ENCODE measurements at regions not wholly inside any gene's neighbourhood (a gene's known extent, or its start where the extent isn't known, plus 50 kb on each side); places are given as distances from the start of the nearest gene placed in this dataset.
A peak's percentile ranks its signal among the peaks of the same experiment; 100 is the strongest.

GRCh38 chr12:82029936-82030335 is 270.8 kb upstream of the PPFIA2 start:
- no peak for DNase-seq

- no peak for DNase-seq
Observed at GRCh38 chr12:82028772-82029171, 269.6 kb upstream of the PPFIA2 start.

GRCh38 chr12:82027612-82028011 is 268.5 kb upstream of the PPFIA2 start:
- DNase-seq: no peak

GRCh38 chr12:82025462-82025861 is 266.3 kb upstream of the PPFIA2 start:
- DNase-seq: no peak

GRCh38 chr12:82019533-82019932 is 260.4 kb upstream of the PPFIA2 start:
- DNase-seq: no peak

GRCh38 chr12:82015623-82016347 is 256.6 kb upstream of the PPFIA2 start:
- DNase-seq: no peak

- DNase-seq: no peak
Observed at GRCh38 chr12:82012176-82012575, 253.0 kb upstream of the PPFIA2 start.

GRCh38 chr12:82009524-82009923 is 250.4 kb upstream of the PPFIA2 start:
- DNase-seq: no peak

- no peak for DNase-seq
Observed at GRCh38 chr12:82008251-82008650, 249.1 kb upstream of the PPFIA2 start.

- no peak for DNase-seq
Observed at GRCh38 chr12:81998761-81999378, 239.7 kb upstream of the PPFIA2 start.

- DNase-seq: peak; percentile 17 to 20
Observed at GRCh38 chr12:81992461-81992860, 233.3 kb upstream of the PPFIA2 start.

- DNase-seq: no peak
Observed at GRCh38 chr12:81991868-81992267, 232.7 kb upstream of the PPFIA2 start.

- no peak for DNase-seq
Observed at GRCh38 chr12:81988362-81988761, 229.2 kb upstream of the PPFIA2 start.

- DNase-seq: no peak
Observed at GRCh38 chr12:81987371-81987770, 228.2 kb upstream of the PPFIA2 start.

GRCh38 chr12:81976661-81977060 is 217.5 kb upstream of the PPFIA2 start:
- DNase-seq: no peak

- DNase-seq: no peak
Observed at GRCh38 chr12:81974762-81975161, 215.6 kb upstream of the PPFIA2 start.

GRCh38 chr12:81968421-81968820 is 209.3 kb upstream of the PPFIA2 start:
- no peak for DNase-seq

GRCh38 chr12:81963636-81964035 is 204.5 kb upstream of the PPFIA2 start:
- DNase-seq: no peak

- no peak for DNase-seq
Observed at GRCh38 chr12:81963026-81963425, 203.9 kb upstream of the PPFIA2 start.

- no peak for DNase-seq
Observed at GRCh38 chr12:81962126-81962856, 203.1 kb upstream of the PPFIA2 start.

GRCh38 chr12:81958406-81958805 is 199.3 kb upstream of the PPFIA2 start:
- DNase-seq: no peak

- DNase-seq: no peak
Observed at GRCh38 chr12:81957631-81958030, 198.5 kb upstream of the PPFIA2 start.

- DNase-seq: no peak
Observed at GRCh38 chr12:81956468-81956860, 197.3 kb upstream of the PPFIA2 start.

GRCh38 chr12:81953541-81953940 is 194.4 kb upstream of the PPFIA2 start:
- DNase-seq: no peak

All from activated T-cell treated with anti-CD3 and anti-CD28 coated beads, Interleukin-2, amount 50 U/mL, for 48 hours (primary cell).